SK-N-MC (cell line): ENCODE measurements at regions not wholly inside any gene's neighbourhood (a gene's known extent, or its start where the extent isn't known, plus 50 kb on each side); places are given as distances from the start of the nearest gene placed in this dataset.
A peak's percentile ranks its signal among the peaks of the same experiment; 100 is the strongest.
"Not testable (repeated sequence)": the region's sequence is repeated elsewhere in the genome, so short reads cannot be mapped to it uniquely, and the experiment has no call there.

Source experiments
- DNase-seq: peaks from one replicate; pipeline ENCODE4 v3.0.0-alpha.2; 2011; ENCODE audit warnings: low read depth, low spot score
- H3K27ac ChIP-seq: fragments of 200-600 bp; sonication (generic); 2 replicates; pipeline ENCODE4 v1.5.1; 2016; ENCODE audit warnings: mixed run types
- H3K36me3 ChIP-seq: fragments of 200-600 bp; sonication (generic); 2 replicates; pipeline ENCODE4 v1.6.1; 2017; ENCODE audit warnings: antibody characterized with exemption, low read length, mixed read lengths; ENCODE audit not compliant: insufficient read depth
- H3K4me3 ChIP-seq: fragments of 200-600 bp; sonication (generic); 2 replicates; pipeline ENCODE4 v1.5.1; 2016
- H3K9ac ChIP-seq: fragments of 200-600 bp; sonication (generic); 2 replicates; pipeline ENCODE4 v1.8.0; 2017; ENCODE audit warnings: mixed run types, mixed read lengths; ENCODE audit not compliant: insufficient read length
- H3K9me3 ChIP-seq: fragments of 200-600 bp; sonication (generic); 2 replicates; pipeline ENCODE4 v1.6.1; 2017; ENCODE audit warnings: low read depth, mild to moderate bottlenecking, antibody characterized with exemption, low read length, moderate library complexity, mixed read lengths
- EZH2 ChIP-seq: fragments of 200-600 bp; sonication (generic); IDR thresholded peaks from one replicate; pipeline ENCODE4 v1.6.1; 2017; ENCODE audit warnings: antibody characterized with exemption
- FOXP2 ChIP-seq: optimal IDR thresholded peaks from 2 replicates; pipeline ENCODE3; 2011; ENCODE audit warnings: mild to moderate bottlenecking, moderate library complexity; ENCODE audit not compliant: insufficient read depth; ENCODE audit errors: extremely low read length, control extremely low read depth
- POLR2AphosphoS5 ChIP-seq: IDR thresholded peaks from 2 replicates; pipeline ENCODE4 v1.6.1; 2012; ENCODE audit warnings: mild to moderate bottlenecking, low read depth, low read length, borderline replicate concordance

DNA sequence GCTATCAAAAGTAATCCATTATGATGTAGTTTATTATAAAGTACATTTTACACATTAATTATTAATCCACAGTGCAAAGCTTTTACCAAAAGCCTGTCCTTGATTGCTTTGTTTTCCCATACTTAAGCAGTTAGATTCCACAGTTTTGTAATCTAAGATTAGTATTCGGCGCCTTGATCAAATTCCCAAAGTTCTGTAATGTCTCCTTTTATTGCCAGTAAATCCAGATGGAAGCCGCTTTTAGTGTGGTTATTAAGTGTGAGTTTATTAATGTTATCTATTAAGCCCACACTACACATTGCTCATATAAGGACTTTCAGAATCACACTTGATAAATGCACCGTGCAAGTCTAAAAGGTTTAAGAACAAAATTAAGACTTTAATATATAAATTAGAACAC is 199.2 kb upstream of the PKN2 start:
- TF ChIP-seq FOXP2 (no peak), POLR2AphosphoS5 (no peak), EZH2 (no peak)
- no peak overlapping the region for H3K9ac ChIP-seq
- no peak overlapping the region for H3K27ac ChIP-seq
- no peaks in the 10 kb centered on the region for H3K9me3 ChIP-seq
- no peak for DNase-seq
- no peaks in the 10 kb centered on the region for H3K36me3 ChIP-seq
- H3K4me3 ChIP-seq, result no peak overlapping the region

DNA sequence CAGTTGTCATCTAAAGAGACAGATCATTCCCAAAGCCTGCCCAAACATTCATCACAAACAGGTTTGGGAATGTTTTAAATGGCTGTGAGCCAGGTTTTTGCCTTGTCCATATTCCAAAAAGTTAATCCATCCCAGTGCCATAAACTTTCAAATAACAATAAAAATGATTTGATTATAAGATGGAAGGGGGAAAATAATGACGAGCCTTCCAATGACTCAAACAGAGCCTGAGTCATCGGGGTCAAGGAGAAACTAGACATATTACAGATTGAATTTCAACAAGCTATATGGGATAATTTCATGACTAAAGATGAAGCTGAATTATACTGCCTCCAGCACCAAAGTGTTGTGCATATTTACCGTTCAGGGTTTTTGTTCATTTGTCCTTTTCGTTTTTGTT is 195.8 kb upstream of the PKN2 start:
- Histone ChIP-seq H3K36me3 (no peaks in the 10 kb centered on the region), H3K4me3 (no peak overlapping the region), H3K27ac (no peak overlapping the region), H3K9me3 (no peaks in the 10 kb centered on the region), H3K9ac (no peak overlapping the region)
- no peak for DNase-seq
- TF ChIP-seq FOXP2 (no peak), EZH2 (no peak), POLR2AphosphoS5 (no peak)

- Histone ChIP-seq H3K27ac (no peak overlapping the region), H3K36me3 (no peaks in the 10 kb centered on the region), H3K9me3 (no peaks in the 10 kb centered on the region), H3K4me3 (no peak overlapping the region), H3K9ac (no peak overlapping the region)
- TF ChIP-seq EZH2 (no peak), FOXP2 (no peak)
- no peak for DNase-seq
These were observed 193.4 kb upstream of the PKN2 start for GRCh38 chr1:88490676-88491075.

- H3K27ac ChIP-seq, result no peak overlapping the region
- no peak overlapping the region for H3K4me3 ChIP-seq
- TF ChIP-seq FOXP2 (no peak), EZH2 (no peak), POLR2AphosphoS5 (no peak)
- no peaks in the 10 kb centered on the region for H3K36me3 ChIP-seq
- H3K9me3 ChIP-seq, result no peaks in the 10 kb centered on the region
- no peak overlapping the region for H3K9ac ChIP-seq
- no peak for DNase-seq
These were observed 184.4 kb upstream of the PKN2 start for GRCh38 chr1:88499671-88500070.

DNA sequence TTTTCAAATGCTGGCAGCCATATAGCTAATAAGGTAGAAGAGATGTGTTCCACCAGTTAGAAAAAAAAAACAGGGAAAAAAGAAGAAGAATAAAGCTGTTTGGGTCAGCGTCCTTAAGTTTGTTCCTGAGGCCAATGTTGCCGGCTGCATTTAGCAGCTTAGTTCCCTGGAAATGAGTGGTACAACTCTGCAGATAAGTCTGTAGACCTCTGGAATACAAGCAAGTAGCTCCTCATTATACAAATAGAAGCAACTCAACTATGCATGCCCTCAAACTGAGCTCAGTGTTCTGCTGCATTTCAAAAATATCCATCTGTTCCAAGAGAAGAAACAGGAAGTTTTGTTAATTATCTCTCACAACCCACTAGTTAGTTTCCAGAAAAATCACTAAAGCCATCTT is 181.2 kb upstream of the PKN2 start:
- Histone ChIP-seq H3K9me3 (no peaks in the 10 kb centered on the region), H3K9ac (no peak overlapping the region), H3K36me3 (no peaks in the 10 kb centered on the region), H3K4me3 (no peak overlapping the region), H3K27ac (no peak overlapping the region)
- TF ChIP-seq FOXP2, result no peak
- no peak for TF ChIP-seq POLR2AphosphoS5
- TF ChIP-seq EZH2, result no peak
- DNase-seq, result no peak

DNA sequence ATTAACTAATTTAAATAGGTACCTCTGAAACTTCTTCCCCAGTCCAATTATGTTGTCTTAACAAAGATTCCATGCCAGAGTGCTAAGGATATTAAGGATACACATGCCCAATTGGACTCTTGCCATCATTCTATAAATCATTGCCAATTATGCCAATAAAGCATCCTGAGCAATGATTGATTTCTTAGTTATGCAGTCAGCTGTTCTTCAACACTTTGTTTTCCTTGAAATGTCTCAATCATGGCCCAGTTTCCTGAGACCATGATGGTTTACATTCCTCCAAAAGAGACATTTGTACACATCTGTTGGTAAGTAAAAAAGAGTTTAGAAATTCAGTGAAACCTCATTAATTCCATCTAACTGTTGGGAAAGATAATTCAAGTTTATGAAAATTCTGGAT is 180.4 kb upstream of the PKN2 start:
- Histone ChIP-seq H3K9ac (no peak overlapping the region), H3K27ac (no peak overlapping the region), H3K36me3 (no peaks in the 10 kb centered on the region), H3K9me3 (no peaks in the 10 kb centered on the region), H3K4me3 (no peak overlapping the region)
- TF ChIP-seq EZH2, result no peak
- TF ChIP-seq FOXP2, result no peak
- TF ChIP-seq POLR2AphosphoS5, result no peak
- DNase-seq, result no peak

- no peak overlapping the region for H3K4me3 ChIP-seq
- no peak overlapping the region for H3K9ac ChIP-seq
- DNase-seq, result no peak
- no peaks in the 10 kb centered on the region for H3K9me3 ChIP-seq
- H3K27ac ChIP-seq, result no peak overlapping the region
- no peak for TF ChIP-seq FOXP2
- TF ChIP-seq POLR2AphosphoS5, result no peak
- TF ChIP-seq EZH2, result no peak
- H3K36me3 ChIP-seq, result no peaks in the 10 kb centered on the region
These were observed 179.5 kb upstream of the PKN2 start for GRCh38 chr1:88504601-88505000.

GRCh38 chr1:88509379-88509778 is 174.7 kb upstream of the PKN2 start:
- peak overlapping the region; percentile 46 for H3K4me3 ChIP-seq
- TF ChIP-seq POLR2AphosphoS5, result no peak
- no peak for TF ChIP-seq EZH2
- TF ChIP-seq FOXP2, result no peak
- no peak for DNase-seq
- no peaks in the 10 kb centered on the region for H3K9me3 ChIP-seq
- H3K9ac ChIP-seq, result no peak overlapping the region
- no peaks in the 10 kb centered on the region for H3K36me3 ChIP-seq
- H3K27ac ChIP-seq, result no peak overlapping the region

DNA sequence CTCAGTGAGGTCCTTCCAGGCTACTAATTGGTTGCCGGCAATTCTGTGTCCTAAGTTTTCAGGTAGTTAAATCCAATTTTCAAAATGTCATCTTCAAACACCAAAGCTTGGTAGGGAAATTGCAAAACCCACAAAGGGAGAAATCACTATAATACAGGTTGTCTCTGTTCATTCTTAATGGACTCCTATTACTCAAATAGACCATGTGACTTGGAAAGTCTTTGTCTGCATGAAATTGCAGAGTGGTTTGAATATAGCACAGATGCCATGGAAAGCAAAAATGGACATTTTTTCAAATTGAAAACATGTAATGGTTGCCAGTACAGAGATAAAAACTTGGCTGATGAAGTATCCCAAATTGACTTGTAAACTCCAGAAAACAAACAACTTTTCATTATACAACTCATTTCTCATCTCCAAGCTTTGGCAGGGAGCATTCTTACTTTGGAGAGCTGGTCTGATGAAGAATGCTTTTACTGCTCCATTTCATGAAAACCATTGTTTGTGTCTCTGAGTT is 169.5 kb upstream of the PKN2 start:
- Histone ChIP-seq H3K36me3 (no peaks in the 10 kb centered on the region), H3K27ac (no peak overlapping the region), H3K9me3 (no peaks in the 10 kb centered on the region), H3K4me3 (no peak overlapping the region), H3K9ac (no peak overlapping the region)
- TF ChIP-seq EZH2, result no peak
- TF ChIP-seq POLR2AphosphoS5, result no peak
- no peak for TF ChIP-seq FOXP2
- no peak for DNase-seq

DNA sequence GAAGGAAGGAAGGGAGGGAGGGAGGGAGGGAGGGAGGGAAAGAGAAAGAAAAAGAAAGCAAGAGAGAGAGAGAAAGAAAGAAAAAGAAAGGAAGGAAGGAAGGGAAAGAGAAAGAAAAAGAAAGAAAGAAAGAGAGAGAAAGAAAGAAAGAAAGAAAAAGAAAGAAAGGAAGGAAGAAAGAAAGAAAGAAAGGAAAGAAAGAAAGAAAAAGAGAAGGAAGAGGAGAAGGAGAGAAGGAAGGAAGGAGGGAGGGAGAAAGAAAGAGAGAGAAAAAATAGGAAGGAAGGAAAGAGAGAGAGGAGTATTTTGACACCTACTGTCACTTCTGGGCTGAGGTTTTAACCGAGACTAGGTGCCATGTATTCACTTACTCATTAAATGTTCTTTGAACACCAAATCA is 166.6 kb upstream of the PKN2 start:
- H3K9me3 ChIP-seq, H3K36me3 ChIP-seq, H3K27ac ChIP-seq, DNase-seq, H3K9ac ChIP-seq, H3K4me3 ChIP-seq: not testable (repeated sequence)
